ENCODE measurements at regions not wholly inside any gene's neighbourhood (a gene's known extent, or its start where the extent isn't known, plus 50 kb on each side); places are given as distances from the start of the nearest gene placed in this dataset.
A peak's percentile ranks its signal among the peaks of the same experiment; 100 is the strongest.

GRCh38 chr11:34731603-34732002, 110.7 kb downstream of the EHF start:
- Histone ChIP-seq H3F3A (ENCODE audit: low read length, unreplicated experiment) (no peaks in the 10 kb centered on the region), H3K4me3 (ENCODE audit: low read length) (no peak overlapping the region), H3K9me3 (ENCODE audit: low read length) (no peaks in the 10 kb centered on the region), H3K9me2 (replicated peaks; ENCODE audit: low read length) (no peaks in the 10 kb centered on the region; the same call in 1 of the 2 replicates), H3K9ac (ENCODE audit: low read length) (no peak overlapping the region), H3K4me2 (ENCODE audit: low read length) (no peak overlapping the region), H3K79me2 (ENCODE audit: low read length) (no peaks in the 10 kb centered on the region), H3K27me3 (ENCODE audit: low read length) (no peaks in the 10 kb centered on the region), H3K4me1 (ENCODE audit: insufficient read depth, low read length) (peaks cover 15% of the 10 kb centered on the region), H2AFZ (ENCODE audit: low read length) (no peak overlapping the region), H3K36me3 (ENCODE audit: low read depth, low read length) (no peaks in the 10 kb centered on the region), H3K27ac (ENCODE audit: low read length) (no peak overlapping the region), H4K20me1 (ENCODE audit: low read length) (no peaks in the 10 kb centered on the region)
- POLR2A ChIA-PET (ENCODE audit: unreplicated experiment): no interaction called here
- no peak for TF ChIP-seq EZH2phosphoT487 (IDR thresholded peaks at IDR 0.05; ENCODE audit: borderline replicate concordance, low read length)
- TF ChIP-seq CTCF (conservative IDR thresholded peaks at IDR 0.05; ENCODE audit: low read depth, low read length): no peak
- no peak for TF ChIP-seq EZH2 (IDR thresholded peaks at IDR 0.05; ENCODE audit: low read length, unreplicated experiment)
- CTCF ChIA-PET: no interaction called here
- intact Hi-C loops (cut with micrococcal nuclease): loop anchor here (2.0 kb wide), 1 partner anchor 25 kb away; no protein-coding TSS in a partner anchor
- DNase-seq (no peak), ATAC-seq (no peak)
- BruUV-seq (replicated peaks): no TSS peak

GRCh38 chr11:34730544-34731295, 109.8 kb downstream of the EHF start:
- Histone ChIP-seq H3F3A (ENCODE audit: low read length, unreplicated experiment) (no peaks in the 10 kb centered on the region), H3K27ac (ENCODE audit: low read length) (peak overlapping the region; percentile 49), H3K9me3 (ENCODE audit: low read length) (no peaks in the 10 kb centered on the region), H3K4me1 (ENCODE audit: insufficient read depth, low read length) (peaks cover 15% of the 10 kb centered on the region), H3K36me3 (ENCODE audit: low read depth, low read length) (no peaks in the 10 kb centered on the region), H4K20me1 (ENCODE audit: low read length) (no peaks in the 10 kb centered on the region), H3K4me3 (ENCODE audit: low read length) (no peak overlapping the region), H3K79me2 (ENCODE audit: low read length) (no peaks in the 10 kb centered on the region), H2AFZ (ENCODE audit: low read length) (no peak overlapping the region), H3K27me3 (ENCODE audit: low read length) (no peaks in the 10 kb centered on the region), H3K9me2 (replicated peaks; ENCODE audit: low read length) (no peaks in the 10 kb centered on the region; the same call in 1 of the 2 replicates), H3K9ac (ENCODE audit: low read length) (no peak overlapping the region), H3K4me2 (ENCODE audit: low read length) (0 out of 2 replicates have a peak overlapping the region, but pooled peaks have one; percentile 15)
- peak; percentile 85 for ATAC-seq
- DNase-seq: peak; percentile 63
- no peak for TF ChIP-seq CTCF (conservative IDR thresholded peaks at IDR 0.05; ENCODE audit: low read depth, low read length)
- no peak for TF ChIP-seq EZH2 (IDR thresholded peaks at IDR 0.05; ENCODE audit: low read length, unreplicated experiment)
- no peak for TF ChIP-seq EZH2phosphoT487 (IDR thresholded peaks at IDR 0.05; ENCODE audit: borderline replicate concordance, low read length)
- no TSS peak for BruUV-seq (replicated peaks)
- ChIA-PET POLR2A (ENCODE audit: unreplicated experiment) (no interaction called here), CTCF (no interaction called here)
- intact Hi-C loops (cut with micrococcal nuclease): loop anchor here (2.0 kb wide), 1 partner anchor 26 kb away; no protein-coding TSS in a partner anchor

GRCh38 chr11:34728609-34729008, 107.7 kb downstream of the EHF start:
- intact Hi-C loops (cut with micrococcal nuclease): no loop called here
- no TSS peak for BruUV-seq (replicated peaks)
- no peak overlapping the region for H2AFZ ChIP-seq (ENCODE audit: low read length)
- POLR2A ChIA-PET (ENCODE audit: unreplicated experiment): no interaction called here
- H3K9me2 ChIP-seq (replicated peaks; ENCODE audit: low read length): no peaks in the 10 kb centered on the region; the same call in 1 of the 2 replicates
- no peaks in the 10 kb centered on the region for H3K27me3 ChIP-seq (ENCODE audit: low read length)
- H3K27ac ChIP-seq (ENCODE audit: low read length): no peak overlapping the region
- H3K9ac ChIP-seq (ENCODE audit: low read length): no peak overlapping the region
- H4K20me1 ChIP-seq (ENCODE audit: low read length): no peaks in the 10 kb centered on the region
- H3K4me1 ChIP-seq (ENCODE audit: insufficient read depth, low read length): peaks cover 15% of the 10 kb centered on the region
- no peaks in the 10 kb centered on the region for H3K36me3 ChIP-seq (ENCODE audit: low read depth, low read length)
- no peak overlapping the region for H3K4me3 ChIP-seq (ENCODE audit: low read length)
- no peaks in the 10 kb centered on the region for H3K79me2 ChIP-seq (ENCODE audit: low read length)
- ATAC-seq (no peak), DNase-seq (no peak)
- CTCF ChIA-PET: no interaction called here
- TF ChIP-seq EZH2 (IDR thresholded peaks at IDR 0.05; ENCODE audit: low read length, unreplicated experiment): no peak
- TF ChIP-seq EZH2phosphoT487 (IDR thresholded peaks at IDR 0.05; ENCODE audit: borderline replicate concordance, low read length): no peak
- TF ChIP-seq CTCF (conservative IDR thresholded peaks at IDR 0.05; ENCODE audit: low read depth, low read length): no peak
- H3K9me3 ChIP-seq (ENCODE audit: low read length): no peaks in the 10 kb centered on the region
- H3F3A ChIP-seq (ENCODE audit: low read length, unreplicated experiment): no peaks in the 10 kb centered on the region
- no peak overlapping the region for H3K4me2 ChIP-seq (ENCODE audit: low read length)
